22Rv1 (cell line): ENCODE measurements at regions not wholly inside any gene's neighbourhood (a gene's known extent, or its start where the extent isn't known, plus 50 kb on each side); places are given as distances from the start of the nearest gene placed in this dataset.

Experiments used
- ZFX ChIP-seq: fragments of 450-650 bp; IDR thresholded peaks from 2 replicates; pipeline ENCODE4 v1.6.1; 2017; ENCODE audit warnings: antibody characterized with exemption, borderline replicate concordance
- TF ChIP-seq, protein P1 (sequence below): fragments of 450-650 bp; IDR thresholded peaks from 2 replicates; pipeline ENCODE4 v1.5.1; 2017; ENCODE audit warnings: mild to moderate bottlenecking

DNA sequence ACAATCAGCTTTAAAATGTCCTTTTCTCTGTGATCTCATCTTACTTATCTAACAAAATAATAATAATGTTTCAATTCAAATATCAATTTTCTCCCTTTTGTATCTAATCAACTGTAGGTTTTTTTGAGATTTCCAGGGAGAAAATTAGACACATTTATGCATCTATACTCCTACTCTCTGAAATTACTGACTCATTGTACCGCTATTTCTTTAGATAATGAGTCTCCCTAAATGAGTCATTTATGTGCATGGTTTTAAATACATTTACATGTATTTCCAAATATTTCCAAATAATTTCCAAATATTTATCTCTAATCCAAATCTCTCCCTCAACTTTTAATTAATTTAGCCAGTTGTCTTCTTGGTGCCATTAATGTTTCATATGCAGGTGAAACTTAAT lies 621.0 kb downstream of the TECRL start:
- TF ChIP-seq, protein P1, sequence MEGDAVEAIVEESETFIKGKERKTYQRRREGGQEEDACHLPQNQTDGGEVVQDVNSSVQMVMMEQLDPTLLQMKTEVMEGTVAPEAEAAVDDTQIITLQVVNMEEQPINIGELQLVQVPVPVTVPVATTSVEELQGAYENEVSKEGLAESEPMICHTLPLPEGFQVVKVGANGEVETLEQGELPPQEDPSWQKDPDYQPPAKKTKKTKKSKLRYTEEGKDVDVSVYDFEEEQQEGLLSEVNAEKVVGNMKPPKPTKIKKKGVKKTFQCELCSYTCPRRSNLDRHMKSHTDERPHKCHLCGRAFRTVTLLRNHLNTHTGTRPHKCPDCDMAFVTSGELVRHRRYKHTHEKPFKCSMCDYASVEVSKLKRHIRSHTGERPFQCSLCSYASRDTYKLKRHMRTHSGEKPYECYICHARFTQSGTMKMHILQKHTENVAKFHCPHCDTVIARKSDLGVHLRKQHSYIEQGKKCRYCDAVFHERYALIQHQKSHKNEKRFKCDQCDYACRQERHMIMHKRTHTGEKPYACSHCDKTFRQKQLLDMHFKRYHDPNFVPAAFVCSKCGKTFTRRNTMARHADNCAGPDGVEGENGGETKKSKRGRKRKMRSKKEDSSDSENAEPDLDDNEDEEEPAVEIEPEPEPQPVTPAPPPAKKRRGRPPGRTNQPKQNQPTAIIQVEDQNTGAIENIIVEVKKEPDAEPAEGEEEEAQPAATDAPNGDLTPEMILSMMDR = no peak
- no peak for TF ChIP-seq ZFX
